ENCODE measurements at regions not wholly inside any gene's neighbourhood (a gene's known extent, or its start where the extent isn't known, plus 50 kb on each side); places are given as distances from the start of the nearest gene placed in this dataset.

DNA sequence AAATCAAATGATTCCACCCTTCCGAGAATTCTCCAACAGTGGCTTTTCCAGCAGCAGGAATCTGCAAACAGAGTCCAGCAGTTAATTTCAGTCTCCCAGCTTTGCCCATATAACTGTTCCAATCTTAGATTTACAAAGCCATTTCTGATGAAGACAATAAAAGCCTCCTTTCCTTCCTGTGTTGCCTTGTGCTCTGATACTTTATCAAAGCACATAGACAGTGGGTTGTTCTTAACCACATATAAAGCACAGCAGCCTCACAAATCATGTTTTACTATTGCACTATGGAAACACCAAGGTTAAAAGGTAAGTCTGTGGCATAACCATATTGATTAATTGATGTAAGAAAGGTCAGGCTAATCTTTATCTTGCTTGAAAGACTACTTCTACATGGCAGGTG is 89.8 kb upstream of the MMADHC start:
- no peak for TF ChIP-seq POLR2A (IDR thresholded peaks at IDR 0.05)
- TF ChIP-seq, protein P1, sequence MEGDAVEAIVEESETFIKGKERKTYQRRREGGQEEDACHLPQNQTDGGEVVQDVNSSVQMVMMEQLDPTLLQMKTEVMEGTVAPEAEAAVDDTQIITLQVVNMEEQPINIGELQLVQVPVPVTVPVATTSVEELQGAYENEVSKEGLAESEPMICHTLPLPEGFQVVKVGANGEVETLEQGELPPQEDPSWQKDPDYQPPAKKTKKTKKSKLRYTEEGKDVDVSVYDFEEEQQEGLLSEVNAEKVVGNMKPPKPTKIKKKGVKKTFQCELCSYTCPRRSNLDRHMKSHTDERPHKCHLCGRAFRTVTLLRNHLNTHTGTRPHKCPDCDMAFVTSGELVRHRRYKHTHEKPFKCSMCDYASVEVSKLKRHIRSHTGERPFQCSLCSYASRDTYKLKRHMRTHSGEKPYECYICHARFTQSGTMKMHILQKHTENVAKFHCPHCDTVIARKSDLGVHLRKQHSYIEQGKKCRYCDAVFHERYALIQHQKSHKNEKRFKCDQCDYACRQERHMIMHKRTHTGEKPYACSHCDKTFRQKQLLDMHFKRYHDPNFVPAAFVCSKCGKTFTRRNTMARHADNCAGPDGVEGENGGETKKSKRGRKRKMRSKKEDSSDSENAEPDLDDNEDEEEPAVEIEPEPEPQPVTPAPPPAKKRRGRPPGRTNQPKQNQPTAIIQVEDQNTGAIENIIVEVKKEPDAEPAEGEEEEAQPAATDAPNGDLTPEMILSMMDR (IDR thresholded peaks at IDR 0.05 in 8 of 11, conservative IDR thresholded peaks at IDR 0.05 in 3 of 11): no peak

All from spleen (tissue), 7 donors.